IPS-NIHi7 (cell line): ENCODE measurements at regions not wholly inside any gene's neighbourhood (a gene's known extent, or its start where the extent isn't known, plus 50 kb on each side); places are given as distances from the start of the nearest gene placed in this dataset.

Experiments used
- DNase-seq: peaks from one replicate; pipeline ENCODE4 v3.0.0; 2012; ENCODE audit warnings: mixed read lengths; ENCODE audit errors: extremely low spot score

- DNase-seq = no peak
Measured at GRCh38 chr4:183763990-183764754, 105.1 kb downstream of the TRAPPC11 start.

- no peak for DNase-seq
Measured at GRCh38 chr4:183765251-183765911, 106.3 kb downstream of the TRAPPC11 start.

- DNase-seq = no peak
Measured at GRCh38 chr4:183766140-183766539, 107.0 kb downstream of the TRAPPC11 start.

GRCh38 chr4:183770906-183771305, 111.8 kb downstream of the TRAPPC11 start:
- DNase-seq = no peak

- DNase-seq = no peak
Measured at GRCh38 chr4:183772361-183772760, 113.3 kb downstream of the TRAPPC11 start.

GRCh38 chr4:183773790-183774189, 114.7 kb downstream of the TRAPPC11 start:
- DNase-seq = no peak

GRCh38 chr4:183783306-183783705, 121.8 kb upstream of the STOX2 start:
- DNase-seq = no peak

GRCh38 chr4:183783991-183784553, 121.0 kb upstream of the STOX2 start:
- DNase-seq = no peak

GRCh38 chr4:183788308-183788905, 116.7 kb upstream of the STOX2 start:
- no peak for DNase-seq

- DNase-seq = no peak
Measured at GRCh38 chr4:183789657-183790056, 115.5 kb upstream of the STOX2 start.

GRCh38 chr4:183790661-183791060, 114.4 kb upstream of the STOX2 start:
- DNase-seq = no peak

GRCh38 chr4:183797011-183797444, 108.1 kb upstream of the STOX2 start:
- no peak for DNase-seq

- DNase-seq = peak; percentile 57
Measured at GRCh38 chr4:183797445-183798300, 107.4 kb upstream of the STOX2 start.

GRCh38 chr4:183798301-183799253, 106.5 kb upstream of the STOX2 start:
- DNase-seq = no peak

GRCh38 chr4:183801457-183802165, 103.5 kb upstream of the STOX2 start:
- peak; percentile 45 for DNase-seq

- DNase-seq = no peak
Measured at GRCh38 chr4:183806341-183806740, 98.8 kb upstream of the STOX2 start.

GRCh38 chr4:183807420-183808096, 97.5 kb upstream of the STOX2 start:
- DNase-seq = no peak

GRCh38 chr4:183808097-183808456, 97.0 kb upstream of the STOX2 start:
- peak; percentile 31 for DNase-seq

GRCh38 chr4:183812567-183812966, 92.5 kb upstream of the STOX2 start:
- no peak for DNase-seq
